HTR-8/SVneo (cell line): ENCODE measurements at regions not wholly inside any gene's neighbourhood (a gene's known extent, or its start where the extent isn't known, plus 50 kb on each side); places are given as distances from the start of the nearest gene placed in this dataset.

Experiments used
- DNase-seq: peaks from one replicate; pipeline ENCODE4 v3.0.0; 2011; ENCODE audit warnings: low spot score, mixed read lengths; ENCODE audit not compliant: insufficient read length
- FAIRE-seq: peaks from 2 replicates; lab custom pipeline; 2011; peaks lifted over from hg19 to GRCh38; lab: Jason Lieb, UNC

DNA sequence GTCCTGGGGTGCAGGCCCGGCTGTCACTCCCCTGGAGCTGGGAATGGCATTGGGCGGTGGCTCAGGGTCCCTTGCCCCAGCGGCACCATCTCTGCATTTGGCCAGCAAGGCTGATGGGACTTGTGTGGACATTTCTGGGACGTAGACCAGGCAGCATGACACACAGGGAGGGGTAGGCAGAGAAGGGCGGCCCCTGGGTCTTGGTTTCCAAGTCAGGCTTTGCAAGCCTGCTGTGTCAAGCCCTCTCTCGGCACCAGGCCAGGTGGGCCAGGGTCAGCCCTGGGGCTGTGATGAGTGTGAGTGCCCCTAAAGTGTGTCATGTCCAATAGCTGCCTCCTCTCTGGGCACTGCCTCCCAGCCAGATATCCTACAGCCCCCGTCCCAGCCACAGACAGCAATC is 335.2 kb downstream of the SEC14L1 start:
- DNase-seq = no peak
- FAIRE-seq = no peak

DNA sequence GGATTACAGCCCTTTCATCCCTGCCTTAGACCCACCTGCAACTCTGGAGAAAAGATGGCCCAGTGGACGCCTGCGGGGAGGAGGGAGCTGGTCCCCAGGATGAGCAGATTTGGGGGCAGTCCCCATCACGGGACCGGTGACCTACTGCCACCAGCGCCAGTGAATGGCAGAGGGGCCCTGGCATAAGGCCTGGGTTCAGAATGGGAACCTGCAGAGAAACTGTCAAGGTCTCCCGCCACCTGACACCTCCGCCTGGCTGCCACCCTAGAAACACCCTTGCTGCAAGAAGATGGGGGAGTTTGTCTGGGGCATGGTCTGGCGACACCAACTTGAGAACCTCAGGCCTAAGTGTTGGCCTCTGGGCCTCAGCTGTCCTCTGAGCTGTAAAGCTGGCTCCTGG is 335.7 kb downstream of the SEC14L1 start:
- FAIRE-seq (no peak), DNase-seq (no peak)

DNA sequence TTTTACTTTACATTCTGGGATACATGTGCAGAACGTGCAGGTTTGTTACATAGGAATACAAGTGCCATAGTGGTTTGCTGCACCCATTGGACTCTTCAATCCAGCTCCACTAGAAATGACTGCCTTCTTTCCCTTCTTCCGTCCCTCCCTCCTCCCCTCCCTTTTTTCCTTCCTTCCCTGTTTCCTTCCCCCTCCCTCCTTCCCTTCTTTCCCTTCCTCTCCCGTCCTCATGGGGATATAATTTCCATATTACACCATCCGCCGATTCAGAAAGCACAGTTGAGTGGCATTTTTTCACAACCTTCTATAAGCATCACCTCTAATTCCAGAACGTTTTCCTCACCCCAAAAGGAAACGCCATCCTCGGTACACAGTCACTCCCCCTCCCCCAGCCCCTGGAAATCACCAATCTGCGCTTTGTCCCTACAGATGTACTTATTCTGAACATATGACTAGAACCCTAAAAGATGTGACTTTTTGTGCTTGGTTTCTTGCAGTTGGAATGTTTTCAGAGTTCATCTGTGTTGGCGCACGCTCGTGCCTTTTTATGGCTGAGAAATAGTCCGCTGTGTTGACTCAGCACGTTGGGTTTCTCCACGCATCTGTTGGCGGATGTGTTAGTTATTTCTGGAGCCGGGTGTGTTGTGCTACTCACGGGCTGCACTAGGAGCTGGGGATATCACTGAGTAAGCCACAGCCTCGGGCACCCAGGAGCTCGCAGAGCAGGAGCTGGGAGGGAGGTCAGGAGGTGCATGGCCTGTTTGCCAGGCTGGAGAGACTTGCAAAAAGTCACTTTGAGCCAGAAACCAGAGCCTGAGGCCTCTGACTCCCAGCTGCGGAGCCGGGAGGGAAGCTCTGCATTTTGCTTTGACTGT is 336.4 kb downstream of the SEC14L1 start:
- FAIRE-seq (peak; percentile 4), DNase-seq (peak; percentile 67)

DNA sequence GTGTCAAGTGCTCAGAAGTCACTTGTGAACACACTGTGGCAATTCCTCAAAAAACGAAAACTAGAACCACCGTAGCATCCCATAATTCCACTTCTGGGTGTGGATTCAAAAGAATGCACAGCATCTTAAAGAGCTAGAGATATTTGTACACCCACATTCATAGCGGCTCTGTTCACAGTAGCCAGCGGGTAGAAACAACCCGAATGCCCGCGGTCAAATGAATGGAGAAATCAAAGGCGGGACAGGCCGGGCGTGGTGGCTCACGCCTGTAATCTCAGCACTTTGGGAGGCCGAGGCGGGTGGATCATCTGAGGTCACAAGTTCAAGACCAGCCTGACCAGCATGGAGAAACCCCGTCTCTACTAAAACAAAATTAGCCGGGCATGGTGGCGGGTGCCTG is 337.5 kb downstream of the SEC14L1 start:
- no peak for FAIRE-seq
- DNase-seq = no peak

DNA sequence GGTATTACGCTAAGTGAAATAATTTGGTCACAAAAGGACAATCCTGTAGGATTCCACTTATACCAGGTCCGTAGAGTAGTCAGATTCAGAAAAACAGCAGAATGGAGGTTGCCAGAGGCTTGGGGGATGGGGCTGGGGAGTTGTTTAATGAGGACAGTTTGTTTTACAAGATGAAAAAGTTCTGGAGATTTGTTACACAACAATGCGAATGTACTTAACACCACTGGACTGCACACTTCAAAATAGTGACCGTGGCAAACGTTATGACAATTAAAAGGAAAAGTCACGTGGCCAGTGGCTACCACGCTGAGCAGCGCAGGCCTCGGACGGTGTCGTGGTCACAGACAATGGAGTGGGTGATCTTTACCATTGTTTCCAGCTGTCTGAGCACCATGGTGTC is 338.1 kb downstream of the SEC14L1 start:
- DNase-seq (no peak), FAIRE-seq (peak; percentile 57)

DNA sequence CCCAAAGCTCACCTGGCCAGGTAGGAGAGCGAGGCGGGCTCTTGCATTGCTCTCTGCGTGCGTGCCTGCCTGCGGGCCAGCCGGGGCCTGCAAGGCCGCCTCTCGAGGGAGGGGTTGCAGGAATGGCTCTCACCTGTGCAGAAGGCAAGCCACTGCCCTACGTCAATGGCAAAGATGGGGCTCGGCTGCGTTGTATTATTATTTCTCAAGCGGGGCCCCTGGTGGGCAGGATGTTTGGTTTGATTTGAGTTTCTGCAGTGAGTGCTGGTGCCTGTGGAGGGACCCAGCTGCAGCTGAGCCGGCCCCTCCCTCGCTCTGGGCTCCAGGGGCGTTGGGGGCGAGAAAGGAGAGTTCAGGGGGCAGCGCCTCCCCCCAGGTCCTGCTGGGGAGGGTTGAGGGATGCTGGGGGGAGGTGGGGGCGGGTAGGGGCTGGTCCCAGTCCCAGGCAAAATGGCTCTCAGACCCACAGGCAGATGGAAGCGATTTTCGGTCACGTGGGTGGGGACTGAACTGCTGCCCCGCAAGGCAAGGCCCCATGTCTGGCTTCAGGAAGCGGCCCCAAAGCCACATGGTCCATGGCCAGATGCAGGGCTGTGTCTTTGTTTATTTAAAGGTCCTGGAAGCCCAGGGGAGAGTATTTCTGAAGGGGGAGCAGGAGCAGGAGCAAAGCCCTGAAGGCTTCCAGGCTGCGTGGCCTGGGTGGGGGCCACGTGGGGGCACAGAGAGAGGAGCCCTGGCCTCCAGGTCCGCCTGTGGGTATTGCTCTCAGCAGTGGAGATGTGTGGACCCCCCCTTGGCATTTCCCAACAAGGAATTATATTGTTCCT is 338.8 kb downstream of the SEC14L1 start:
- FAIRE-seq (no peak), DNase-seq (no peak)

DNA sequence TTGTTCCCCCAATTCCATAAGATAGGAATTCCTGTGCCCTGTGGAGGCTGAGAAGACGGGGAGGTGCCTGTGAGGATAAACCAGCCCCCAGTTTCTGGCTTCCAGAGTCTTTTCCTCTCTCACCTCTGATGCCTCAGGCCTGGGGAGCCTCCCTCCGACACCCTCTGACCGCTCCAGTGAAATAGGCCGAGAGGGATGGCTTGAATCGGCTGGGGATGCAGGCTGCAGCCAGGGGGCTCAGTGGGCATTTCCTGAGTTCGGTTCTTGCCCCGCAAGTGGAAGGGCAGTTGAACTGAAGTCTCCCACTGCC is 339.4 kb downstream of the SEC14L1 start:
- DNase-seq (no peak), FAIRE-seq (no peak)

DNA sequence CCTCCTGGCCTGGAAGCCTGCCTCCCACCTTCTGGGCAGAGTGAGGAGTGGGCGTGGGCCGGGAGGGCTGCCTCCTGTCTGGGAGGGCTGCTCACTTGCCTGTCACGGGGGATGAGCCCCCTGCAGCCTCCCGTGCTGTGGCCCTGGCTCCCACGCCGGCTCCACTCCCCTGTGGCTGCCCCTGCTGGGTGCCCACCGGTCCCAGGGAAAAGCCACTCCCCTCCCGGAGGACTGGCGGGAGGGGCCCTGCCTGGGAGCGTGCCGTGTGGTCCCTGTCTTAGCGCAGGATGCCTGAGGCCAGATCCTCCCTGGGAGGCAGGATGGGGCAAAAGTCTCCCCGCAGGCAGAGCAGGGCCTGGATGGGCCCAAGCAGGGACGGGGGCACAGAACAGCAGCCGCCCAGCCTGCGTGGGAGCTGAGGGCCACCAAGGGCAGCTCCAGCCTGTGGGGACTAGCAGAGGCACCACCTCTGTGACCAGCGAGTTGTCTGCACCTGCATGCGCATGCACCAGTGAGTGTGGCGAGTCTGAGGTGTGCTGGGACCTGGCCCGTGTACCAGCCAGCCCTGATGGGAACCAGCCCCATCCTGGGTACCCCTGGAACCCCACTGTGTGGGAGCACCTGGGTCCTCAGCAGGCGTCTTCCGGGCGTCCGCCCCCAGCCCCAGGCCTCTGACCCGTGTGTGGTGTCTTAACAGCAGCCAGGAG is 339.9 kb downstream of the SEC14L1 start:
- no peak for DNase-seq
- FAIRE-seq = no peak

DNA sequence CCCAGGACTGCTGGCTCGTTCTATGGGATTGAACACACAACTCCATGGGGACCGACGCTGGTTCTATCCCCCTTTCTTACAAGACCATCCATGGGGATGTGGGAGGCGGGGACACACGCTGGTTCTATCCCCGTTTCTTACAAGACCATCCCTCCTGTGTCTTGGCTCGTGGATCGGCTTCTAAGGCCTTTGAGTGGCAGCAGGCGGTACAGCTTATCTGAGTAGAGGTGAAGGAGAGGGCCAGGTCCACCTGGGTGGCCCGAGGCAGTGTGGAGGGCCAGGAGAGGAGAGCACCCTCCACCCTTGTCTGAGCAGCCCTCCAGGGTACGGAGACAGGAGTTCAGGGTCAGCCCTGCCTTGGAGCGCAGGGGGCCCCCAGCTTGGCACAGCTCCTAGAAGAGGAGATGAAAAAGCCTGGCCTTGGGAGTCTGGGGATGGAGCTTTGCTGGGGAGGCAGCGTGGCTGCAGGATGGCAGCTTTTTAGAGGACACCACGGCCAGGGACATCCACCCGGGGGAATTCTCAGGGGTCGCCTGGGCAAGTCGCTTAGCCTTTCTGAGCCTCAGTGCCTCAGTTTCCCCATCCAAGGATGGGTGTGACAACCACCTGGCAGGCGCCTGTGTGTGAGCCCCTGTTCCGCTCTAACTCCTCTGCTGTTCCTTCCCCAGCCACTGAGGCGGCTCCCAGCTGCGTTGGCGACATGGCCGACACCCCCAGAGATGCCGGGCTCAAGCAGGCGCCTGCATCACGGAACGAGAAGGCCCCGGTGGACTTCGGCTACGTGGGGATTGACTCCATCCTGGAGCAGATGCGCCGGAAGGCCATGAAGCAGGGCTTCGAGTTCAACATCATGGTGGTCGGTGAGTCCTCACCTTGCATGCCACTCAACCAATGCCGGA is 341.0 kb downstream of the SEC14L1 start:
- DNase-seq (no peak), FAIRE-seq (no peak)

DNA sequence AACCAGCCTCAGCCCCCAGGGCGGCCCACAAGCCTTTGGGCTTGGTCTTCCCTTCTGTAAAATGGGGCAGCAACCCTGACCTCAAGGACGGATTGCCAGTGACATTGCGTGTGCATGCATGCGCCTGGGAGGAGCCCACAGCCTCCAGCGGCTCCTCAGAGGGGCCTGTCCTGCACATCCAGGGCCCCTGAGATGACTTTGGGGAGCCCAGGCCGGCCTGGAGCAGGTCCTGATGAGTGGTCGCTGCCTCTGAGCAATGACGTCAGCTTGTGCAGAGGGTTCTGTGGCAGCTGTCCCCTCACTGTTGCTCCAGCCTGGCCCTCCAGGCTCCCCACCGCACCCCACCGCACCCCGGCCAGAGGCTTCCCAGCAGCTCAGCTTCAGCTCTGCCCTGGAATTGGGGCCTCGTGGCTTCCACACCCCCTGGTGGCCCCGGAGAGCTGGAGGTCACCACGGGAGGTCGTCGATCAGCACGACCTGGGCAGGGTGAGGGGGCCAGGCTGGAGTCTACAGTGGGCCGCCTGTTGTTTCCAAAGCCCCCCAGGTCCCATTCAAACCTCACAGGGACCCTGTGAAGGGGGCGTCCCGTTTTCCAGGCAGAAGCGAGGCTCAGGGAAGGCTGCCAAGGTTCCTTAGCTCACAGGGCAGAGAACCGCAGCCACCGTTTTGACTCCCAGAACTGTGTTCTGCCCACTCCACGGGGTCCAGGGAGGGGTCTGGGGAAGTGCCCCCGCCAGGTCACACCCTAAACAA is 341.8 kb downstream of the SEC14L1 start:
- no peak for FAIRE-seq
- DNase-seq = no peak

DNA sequence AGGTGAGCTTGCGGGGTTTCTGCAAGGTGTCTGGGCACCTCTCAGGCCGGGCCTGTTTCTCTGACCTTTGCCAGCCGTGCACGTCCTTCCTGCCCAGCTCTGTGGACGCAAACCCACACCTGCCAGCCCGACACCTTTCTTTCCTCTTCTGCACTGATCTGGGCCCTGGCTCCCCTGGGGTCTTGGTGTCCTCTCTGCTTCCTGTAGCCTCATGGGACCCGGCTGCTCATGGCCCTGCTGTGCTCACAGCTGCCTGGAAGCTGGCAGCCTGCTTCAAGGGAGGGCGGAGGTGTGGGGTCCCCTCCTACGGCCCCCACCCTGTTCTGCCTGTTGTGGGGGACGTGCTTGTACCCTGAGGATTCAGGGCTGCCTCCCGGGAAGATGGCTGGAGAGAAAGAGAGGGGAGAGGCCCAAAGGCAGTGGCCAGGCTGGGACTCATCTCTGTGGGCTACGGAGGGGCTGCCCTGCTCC is 342.4 kb downstream of the SEC14L1 start:
- FAIRE-seq = no peak
- no peak for DNase-seq

DNA sequence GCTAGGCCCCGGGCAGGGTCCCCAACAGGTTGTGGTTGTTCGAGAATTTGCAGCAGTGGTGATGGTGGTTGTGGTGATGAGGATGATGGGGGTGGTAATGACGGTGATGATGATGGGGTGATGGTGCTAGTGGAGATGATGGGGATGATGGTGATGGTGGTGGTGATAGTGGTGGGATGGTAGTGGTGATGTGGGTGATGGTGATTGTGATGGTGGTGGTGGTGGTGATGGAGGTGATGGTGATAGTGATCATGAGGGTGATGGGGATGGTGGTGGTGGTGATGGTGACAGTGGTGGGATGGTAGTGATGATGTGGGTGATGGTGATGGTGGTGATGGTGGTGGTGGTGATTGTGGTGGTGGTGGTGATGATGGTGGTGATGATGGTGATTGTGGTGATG is 343.3 kb downstream of the SEC14L1 start:
- FAIRE-seq = no peak
- DNase-seq = no peak

DNA sequence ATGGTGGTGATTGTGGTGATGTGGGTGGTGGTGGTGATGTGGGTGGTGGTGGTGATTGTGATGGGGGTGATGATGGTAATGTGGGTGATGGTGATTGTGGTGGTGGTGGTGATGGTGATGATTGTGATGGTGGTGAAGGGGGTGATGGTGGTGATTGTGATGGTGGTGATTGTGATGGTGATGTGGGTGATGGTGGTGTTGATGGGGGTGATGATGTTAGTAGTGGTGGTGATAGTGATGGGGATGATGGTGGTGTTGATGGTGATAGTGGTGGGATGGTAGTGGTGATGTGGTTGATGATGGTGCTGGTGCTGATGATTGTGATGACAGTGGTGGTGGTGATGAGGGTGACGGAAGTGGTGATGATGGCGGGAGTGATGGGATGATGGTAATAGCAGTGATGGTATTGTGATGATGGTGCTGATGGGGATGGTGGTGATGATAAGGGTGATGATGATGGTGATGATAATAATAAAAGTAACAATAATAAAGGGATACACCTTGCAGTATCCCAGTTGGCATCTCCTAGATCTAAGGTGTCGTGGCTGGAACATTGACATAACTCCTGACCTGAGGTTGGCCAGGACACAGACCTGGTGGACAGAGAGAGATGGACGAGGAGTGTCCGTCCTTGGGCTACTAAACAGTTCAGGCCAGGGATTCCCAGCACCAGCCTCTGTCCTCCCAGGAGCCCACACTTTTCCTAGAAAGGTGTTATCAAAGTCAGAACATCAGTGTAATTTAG is 344.5 kb downstream of the SEC14L1 start:
- FAIRE-seq (no peak), DNase-seq (no peak)

DNA sequence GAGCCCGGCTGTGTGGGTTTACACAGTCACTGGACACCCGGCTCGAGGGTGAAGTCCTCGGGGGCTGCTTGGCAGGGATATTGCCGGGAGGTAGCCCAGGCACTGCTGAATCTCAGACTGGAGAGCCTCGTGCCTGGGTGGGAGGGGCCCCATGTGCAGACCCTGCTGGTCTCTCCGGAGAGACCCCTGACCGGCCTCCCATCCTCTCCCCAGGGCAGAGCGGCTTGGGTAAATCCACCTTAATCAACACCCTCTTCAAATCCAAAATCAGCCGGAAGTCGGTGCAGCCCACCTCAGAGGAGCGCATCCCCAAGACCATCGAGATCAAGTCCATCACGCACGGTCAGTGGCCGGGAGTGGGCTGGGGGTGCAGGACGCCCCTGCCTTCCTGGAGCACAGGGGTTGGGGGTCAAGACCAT is 346.5 kb downstream of the SEC14L1 start:
- FAIRE-seq (peak; percentile 46), DNase-seq (no peak)

DNA sequence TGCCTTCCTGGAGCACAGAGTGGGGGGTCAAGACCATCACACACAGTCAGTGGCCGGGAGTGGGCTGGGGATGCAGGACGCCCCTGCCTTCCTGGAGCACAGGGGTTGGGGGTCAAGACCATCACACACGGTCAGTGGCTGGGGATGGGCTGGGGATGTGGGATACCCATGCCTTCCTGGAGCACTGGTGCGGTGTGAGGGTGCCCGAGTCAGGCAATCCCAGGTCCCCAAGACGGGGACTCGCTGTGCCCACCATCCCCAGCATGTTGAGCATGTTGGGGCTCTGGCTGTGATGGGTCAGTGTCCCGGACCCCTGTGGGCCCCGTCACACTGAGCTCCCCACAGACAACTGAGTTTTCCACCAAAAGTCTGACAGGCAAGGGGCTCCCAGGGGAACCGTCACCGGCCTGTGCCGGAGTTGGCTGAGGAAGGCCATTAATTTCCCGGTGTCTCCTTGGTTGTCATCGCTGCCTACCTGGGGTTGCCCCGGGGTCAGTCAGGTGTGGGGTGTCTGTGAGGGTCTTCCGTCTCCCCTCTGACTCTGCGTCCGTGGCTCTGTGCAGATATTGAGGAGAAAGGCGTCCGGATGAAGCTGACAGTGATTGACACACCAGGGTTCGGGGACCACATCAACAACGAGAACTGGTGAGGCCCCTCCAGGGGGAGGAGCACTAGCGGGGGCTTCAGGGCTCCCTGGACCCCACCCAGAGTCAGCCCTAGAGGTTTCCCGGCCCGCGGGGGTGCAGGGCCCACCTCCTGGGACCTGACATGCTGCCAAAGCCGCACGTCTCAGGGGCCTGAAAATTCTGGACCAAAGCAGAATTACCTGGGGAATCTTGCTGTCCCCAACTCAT is 347.1 kb downstream of the SEC14L1 start:
- no peak for DNase-seq
- peak; percentile 28 for FAIRE-seq

DNA sequence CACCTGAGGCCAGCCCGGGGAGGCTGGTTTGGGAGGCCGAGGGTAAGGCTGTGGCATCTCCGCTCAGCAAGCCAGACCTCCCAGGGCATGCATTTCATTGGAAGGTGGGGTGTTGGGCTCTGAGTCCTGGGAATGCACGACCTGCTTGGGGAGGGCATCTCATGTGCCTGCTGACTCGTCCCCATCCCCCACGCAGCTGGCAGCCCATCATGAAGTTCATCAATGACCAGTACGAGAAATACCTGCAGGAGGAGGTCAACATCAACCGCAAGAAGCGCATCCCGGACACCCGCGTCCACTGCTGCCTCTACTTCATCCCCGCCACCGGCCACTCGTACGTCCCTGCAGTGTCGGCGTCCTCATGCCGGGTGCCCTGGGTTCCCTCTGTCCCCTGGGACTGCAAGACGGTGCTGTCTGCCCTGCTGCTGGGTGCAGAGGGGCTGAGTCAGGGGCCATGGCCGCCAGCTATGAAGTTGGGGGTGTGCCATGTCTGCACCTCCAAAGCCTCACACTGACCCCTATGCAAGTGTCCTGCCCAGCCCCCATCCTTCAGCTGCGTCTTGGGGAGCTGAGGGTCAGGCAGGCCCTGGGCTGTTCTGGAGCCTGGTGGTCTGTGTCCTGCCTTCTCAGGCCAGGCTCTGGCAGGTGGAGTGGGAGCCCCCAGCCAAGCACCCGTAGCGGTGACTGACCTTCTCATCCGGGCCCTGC is 347.9 kb downstream of the SEC14L1 start:
- DNase-seq (no peak), FAIRE-seq (no peak)
